HG02642 (cell line): ENCODE measurements at regions not wholly inside any gene's neighbourhood (a gene's known extent, or its start where the extent isn't known, plus 50 kb on each side); places are given as distances from the start of the nearest gene placed in this dataset.
"Not testable (repeated sequence)": the region's sequence is repeated elsewhere in the genome, so short reads cannot be mapped to it uniquely, and the experiment has no call there.

Experiments used
- ATAC-seq: cut with Tn5 transposase; IDR thresholded peaks from one replicate; pipeline ENCODE4 v1.9.1; 2021; ENCODE audit warnings: mild to moderate bottlenecking; ENCODE audit not compliant: unreplicated experiment, poor library complexity

GRCh38 chr5:104977529-104977928 is 1414.9 kb upstream of the NUDT12 start:
- ATAC-seq = no peak

GRCh38 chr5:104967806-104968410 is 1405.3 kb upstream of the NUDT12 start:
- ATAC-seq = no peak

GRCh38 chr5:104965006-104965405 is 1402.4 kb upstream of the NUDT12 start:
- no peak for ATAC-seq

DNA sequence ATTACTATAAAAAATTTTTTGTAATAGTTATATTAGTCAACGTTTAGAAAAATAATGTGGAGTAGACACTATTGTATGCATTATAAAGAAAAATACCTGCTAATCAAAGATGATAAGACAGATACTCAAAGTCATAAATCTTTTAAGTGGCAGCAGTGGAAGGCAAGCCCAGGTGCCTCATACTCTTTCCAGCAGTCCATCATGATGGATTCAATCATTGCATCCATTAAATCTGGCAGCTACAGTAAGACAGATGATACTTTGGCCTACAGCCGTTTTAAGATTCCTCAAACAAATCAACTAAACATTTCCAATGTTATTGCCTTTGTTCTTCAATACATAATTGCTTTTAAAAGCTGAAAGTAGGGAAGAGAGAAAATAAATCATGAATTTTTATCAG is 1392.9 kb upstream of the NUDT12 start:
- no peak for ATAC-seq

GRCh38 chr5:104952876-104953275 is 1390.3 kb upstream of the NUDT12 start:
- ATAC-seq = no peak

GRCh38 chr5:104951829-104952228 is 1389.2 kb upstream of the NUDT12 start:
- no peak for ATAC-seq

GRCh38 chr5:104947076-104947475 is 1384.5 kb upstream of the NUDT12 start:
- no peak for ATAC-seq

DNA sequence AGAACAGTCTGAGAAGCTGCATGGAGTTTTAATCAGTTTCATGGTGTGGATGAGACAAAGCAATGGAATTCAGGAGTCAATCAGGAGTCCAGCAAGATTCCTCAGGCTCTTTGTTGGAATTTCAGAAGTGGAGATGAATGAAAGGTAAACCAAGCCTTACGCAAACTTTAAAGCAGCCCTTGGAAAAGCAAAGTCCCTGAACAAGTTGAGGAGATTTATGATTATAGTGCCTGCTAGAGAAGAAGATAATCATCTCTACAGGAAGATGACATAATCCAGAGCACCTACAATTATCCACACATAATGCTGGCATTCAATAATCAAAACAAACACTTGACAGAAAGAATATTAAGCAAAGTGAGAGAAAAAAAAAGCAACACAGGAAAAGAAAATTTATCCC is 1380.1 kb upstream of the NUDT12 start:
- no peak for ATAC-seq

DNA sequence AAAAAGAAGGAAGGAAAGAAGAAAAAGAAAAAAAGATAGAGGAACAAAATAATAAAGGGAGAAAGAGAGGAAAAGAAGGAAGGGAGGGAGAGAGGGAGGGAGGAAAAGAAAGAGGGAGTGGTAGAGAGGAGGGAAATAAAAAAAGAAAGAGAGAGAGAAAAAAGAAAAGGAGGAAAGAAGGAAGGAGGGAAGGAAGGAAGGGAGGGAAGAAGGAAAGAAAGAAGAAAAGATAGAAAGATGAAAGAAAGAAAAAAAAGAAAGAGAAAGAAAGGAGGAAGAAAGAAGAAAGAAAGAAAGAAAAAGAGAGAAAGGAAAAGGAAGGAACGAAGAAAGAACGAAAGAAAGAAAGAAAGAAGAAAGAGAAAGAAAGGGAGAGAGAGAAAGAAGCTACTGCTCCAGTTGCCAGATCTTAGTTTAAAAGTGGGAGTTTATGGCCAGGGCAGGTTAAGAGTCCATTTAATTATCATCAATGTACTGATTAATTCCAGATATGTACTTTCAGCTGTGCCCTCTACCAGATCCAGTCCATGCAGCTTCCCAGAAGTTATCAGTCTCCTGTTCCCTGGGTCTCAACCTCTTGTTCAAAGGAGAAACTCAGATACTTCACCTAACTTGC is 1378.5 kb upstream of the NUDT12 start:
- ATAC-seq = no peak

GRCh38 chr5:104937598-104937997 is 1375.0 kb upstream of the NUDT12 start:
- no peak for ATAC-seq

DNA sequence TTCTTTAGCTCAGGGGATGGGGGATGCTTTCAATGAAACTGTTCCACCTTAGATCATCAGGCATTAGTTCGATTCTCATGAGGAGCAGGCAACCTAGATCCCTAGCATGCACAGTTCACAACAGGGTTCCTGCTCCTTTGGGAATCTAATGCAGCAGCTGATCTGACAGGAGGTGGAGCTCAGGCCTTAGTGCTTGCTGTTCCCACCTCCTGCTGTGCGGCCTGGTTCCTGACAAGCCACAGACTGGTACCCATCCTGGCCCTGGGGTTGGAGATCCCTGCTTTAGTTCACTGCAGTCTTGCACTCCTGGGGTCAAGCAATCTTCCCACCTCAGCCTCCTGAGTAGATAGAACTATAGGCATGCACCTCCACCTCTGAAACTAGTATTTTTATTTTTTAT is 1369.8 kb upstream of the NUDT12 start:
- no peak for ATAC-seq

GRCh38 chr5:104928906-104929520 is 1366.4 kb upstream of the NUDT12 start:
- ATAC-seq = no peak

DNA sequence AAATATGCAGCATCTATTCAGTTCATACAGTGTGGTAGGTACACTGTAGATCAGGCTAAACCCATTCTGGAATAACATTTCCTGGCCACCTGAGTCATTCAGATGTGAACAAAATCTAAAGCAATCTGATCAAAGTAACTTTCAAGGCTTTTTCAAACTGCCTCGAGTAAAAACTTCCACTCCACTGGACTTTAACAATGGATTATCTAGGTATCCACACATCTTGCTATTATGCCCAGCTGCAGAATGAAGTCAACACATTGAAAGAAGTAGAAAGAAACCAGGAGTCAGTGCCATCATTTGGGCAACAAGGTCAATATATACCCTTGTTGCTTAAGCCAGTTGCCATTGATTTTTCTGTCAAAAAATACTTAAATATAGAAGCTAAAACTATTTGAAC is 1352.6 kb upstream of the NUDT12 start:
- no peak for ATAC-seq

- no peak for ATAC-seq
These were observed 1352.0 kb upstream of the NUDT12 start for GRCh38 chr5:104914536-104915070.

GRCh38 chr5:104913841-104914281 is 1351.3 kb upstream of the NUDT12 start:
- ATAC-seq = no peak

GRCh38 chr5:104909803-104910202 is 1347.2 kb upstream of the NUDT12 start:
- ATAC-seq = no peak

DNA sequence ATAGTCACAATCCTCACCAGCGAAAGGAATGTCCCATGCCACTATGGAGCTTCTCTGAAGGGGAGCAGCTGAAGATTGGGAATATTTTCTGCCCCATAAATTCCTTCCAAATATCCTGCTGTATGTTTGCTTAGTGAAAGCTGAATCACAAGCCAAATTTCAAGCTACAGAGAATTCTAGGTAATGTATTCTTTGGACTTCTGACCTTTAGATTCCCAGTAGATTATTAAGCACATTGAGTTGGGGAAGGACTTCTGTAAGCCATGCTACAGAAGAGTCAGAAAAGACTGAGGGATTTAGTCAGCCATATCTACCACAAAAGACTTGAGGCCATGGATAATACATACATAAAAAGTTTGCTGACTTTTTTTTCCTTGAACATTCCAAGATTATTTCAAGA is 1342.0 kb upstream of the NUDT12 start:
- ATAC-seq = no peak

- ATAC-seq = no peak
These were observed 1341.4 kb upstream of the NUDT12 start for GRCh38 chr5:104903941-104904340.

- no peak for ATAC-seq
These were observed 1329.0 kb upstream of the NUDT12 start for GRCh38 chr5:104891596-104891995.

GRCh38 chr5:104890767-104891166 is 1328.2 kb upstream of the NUDT12 start:
- no peak for ATAC-seq

DNA sequence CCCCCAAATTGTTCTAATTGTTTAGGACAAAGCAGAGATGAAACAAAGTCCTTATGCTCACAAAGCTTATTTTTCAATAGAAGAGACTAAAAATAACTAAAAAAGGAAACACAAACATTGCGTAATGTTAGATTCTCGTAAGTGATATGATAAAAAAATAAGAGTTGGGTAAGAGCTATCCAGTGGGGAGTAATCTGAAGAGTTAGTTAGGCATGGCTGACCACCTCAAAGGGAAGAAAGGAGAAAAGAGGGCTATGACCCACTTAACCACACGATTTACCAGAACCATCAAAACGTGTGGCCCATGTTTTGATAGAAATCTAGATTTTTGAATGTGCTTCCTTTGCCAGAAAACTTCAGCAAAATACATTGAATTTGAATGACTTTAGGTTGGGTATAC is 1296.8 kb upstream of the NUDT12 start:
- no peak for ATAC-seq

DNA sequence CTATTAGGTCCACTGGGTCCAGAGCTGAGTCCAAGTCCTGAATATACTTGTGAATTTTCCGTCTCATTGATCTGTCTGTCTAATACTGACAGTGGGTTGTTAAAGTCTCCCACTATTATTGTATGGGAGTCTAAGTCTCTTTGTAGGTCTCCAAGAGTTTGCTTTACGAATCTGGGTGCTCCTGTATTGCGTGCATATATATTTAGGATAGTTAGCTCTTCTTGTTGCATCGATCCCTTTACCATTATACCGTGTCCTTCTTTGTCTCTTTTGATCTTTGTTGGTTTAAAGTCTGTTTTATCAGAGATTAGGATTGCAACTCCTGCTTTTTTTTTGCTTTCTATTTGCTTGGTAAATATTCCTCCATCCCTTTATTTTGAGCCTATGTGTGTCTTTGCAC is 1289.5 kb upstream of the NUDT12 start:
- not testable (repeated sequence) for ATAC-seq
